Left lobe of liver (tissue), 2 donors: ENCODE measurements at regions not wholly inside any gene's neighbourhood (a gene's known extent, or its start where the extent isn't known, plus 50 kb on each side); places are given as distances from the start of the nearest gene placed in this dataset.

Experiments used
- ATAC-seq: fragments of 200-7000 bp; cut with Tn5 transposase; one replicate; pipeline ENCODE4 v1.9.1; 2020; ENCODE audit warnings: mild to moderate bottlenecking, moderate library complexity
- DNase-seq: peaks from one replicate; pipeline ENCODE4 v3.0.0-alpha.2; 2020; ENCODE audit warnings: low spot score
- donor health status: DM: no; HTN: no; CAD: no; lungs with moderate emphysema.
- donor health status: DM: no; HTN: yes; CAD: no.

- no peak for DNase-seq
- no peak for ATAC-seq
Observed at GRCh38 chr15:87293031-87293430, 963.5 kb downstream of the NTRK3 start.

GRCh38 chr15:87287156-87287555, 969.4 kb downstream of the NTRK3 start:
- ATAC-seq: no peak
- DNase-seq: no peak

GRCh38 chr15:87269566-87269965, 987.0 kb downstream of the NTRK3 start:
- ATAC-seq: no peak
- DNase-seq: no peak

GRCh38 chr15:87268675-87269074, 987.9 kb downstream of the NTRK3 start:
- ATAC-seq (no peak), DNase-seq (no peak)

- DNase-seq: no peak
- ATAC-seq: no peak
Observed at GRCh38 chr15:87267798-87268197, 988.7 kb downstream of the NTRK3 start.

- DNase-seq (no peak), ATAC-seq (no peak)
Observed at GRCh38 chr15:87263871-87264270, 992.7 kb downstream of the NTRK3 start.

- ATAC-seq (no peak), DNase-seq (no peak)
Observed at GRCh38 chr15:87263296-87263695, 993.2 kb downstream of the NTRK3 start.

GRCh38 chr15:87245592-87245991, 1010.9 kb downstream of the NTRK3 start:
- DNase-seq (no peak), ATAC-seq (no peak)

GRCh38 chr15:87243474-87243873, 1013.1 kb downstream of the NTRK3 start:
- ATAC-seq (no peak), DNase-seq (no peak)

GRCh38 chr15:87239582-87240230, 1016.8 kb downstream of the NTRK3 start:
- ATAC-seq (no peak), DNase-seq (no peak)

GRCh38 chr15:87238451-87239068, 1018.0 kb downstream of the NTRK3 start:
- ATAC-seq (no peak), DNase-seq (no peak)

GRCh38 chr15:87228460-87228859, 1028.1 kb downstream of the NTRK3 start:
- no peak for DNase-seq
- no peak for ATAC-seq

GRCh38 chr15:87227846-87228245, 1028.7 kb downstream of the NTRK3 start:
- no peak for DNase-seq
- ATAC-seq: no peak

GRCh38 chr15:87225436-87225835, 1031.1 kb downstream of the NTRK3 start:
- no peak for DNase-seq

GRCh38 chr15:87224404-87224803, 1032.1 kb downstream of the NTRK3 start:
- DNase-seq (no peak), ATAC-seq (no peak)

More at GRCh38 chr15:87225436-87225835, 1031.1 kb downstream of the NTRK3 start:
- ATAC-seq: no peak

- no peak for ATAC-seq
- no peak for DNase-seq
Observed at GRCh38 chr15:87219650-87220615, 1036.6 kb downstream of the NTRK3 start.

GRCh38 chr15:87215100-87215499, 1041.4 kb downstream of the NTRK3 start:
- no peak for ATAC-seq

GRCh38 chr15:87213626-87214025, 1042.9 kb downstream of the NTRK3 start:
- DNase-seq (no peak), ATAC-seq (no peak)

More at GRCh38 chr15:87215100-87215499, 1041.4 kb downstream of the NTRK3 start:
- no peak for DNase-seq

- no peak for ATAC-seq
- DNase-seq: no peak
Observed at GRCh38 chr15:87212041-87212440, 1044.5 kb downstream of the NTRK3 start.

- ATAC-seq (no peak), DNase-seq (no peak)
Observed at GRCh38 chr15:87211547-87211946, 1045.0 kb downstream of the NTRK3 start.

GRCh38 chr15:87209891-87210689, 1046.4 kb downstream of the NTRK3 start:
- ATAC-seq (no peak), DNase-seq (no peak)
